GM12872 (cell line): ENCODE measurements at regions not wholly inside any gene's neighbourhood (a gene's known extent, or its start where the extent isn't known, plus 50 kb on each side); places are given as distances from the start of the nearest gene placed in this dataset.

Experiments
- TF ChIP-seq, protein P1 (sequence below): IDR thresholded peaks from 3 replicates; pipeline ENCODE4 v1.5.1; 2011; ENCODE audit warnings: low read depth, mild to moderate bottlenecking, low read length, moderate library complexity; ENCODE audit not compliant: insufficient read depth

DNA sequence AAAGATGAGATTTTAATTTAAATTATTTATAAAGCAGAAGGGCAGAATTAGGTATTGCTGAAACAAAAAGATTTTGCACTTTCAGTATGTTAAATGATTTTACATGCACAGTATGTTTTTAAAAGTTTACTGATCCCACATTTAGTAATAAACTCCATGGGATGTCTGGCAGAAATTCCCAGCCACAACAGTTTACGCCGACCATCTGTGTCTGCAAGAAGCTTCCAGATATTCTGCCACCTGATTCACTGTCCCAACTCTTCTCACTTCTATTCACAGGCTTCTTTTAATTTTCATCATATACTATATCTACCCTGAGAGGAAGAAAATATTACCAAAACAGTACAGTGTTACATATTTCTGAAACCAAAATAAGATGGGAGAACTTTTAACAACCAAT lies 115.8 kb upstream of the IQCM start:
- TF ChIP-seq, protein P1, sequence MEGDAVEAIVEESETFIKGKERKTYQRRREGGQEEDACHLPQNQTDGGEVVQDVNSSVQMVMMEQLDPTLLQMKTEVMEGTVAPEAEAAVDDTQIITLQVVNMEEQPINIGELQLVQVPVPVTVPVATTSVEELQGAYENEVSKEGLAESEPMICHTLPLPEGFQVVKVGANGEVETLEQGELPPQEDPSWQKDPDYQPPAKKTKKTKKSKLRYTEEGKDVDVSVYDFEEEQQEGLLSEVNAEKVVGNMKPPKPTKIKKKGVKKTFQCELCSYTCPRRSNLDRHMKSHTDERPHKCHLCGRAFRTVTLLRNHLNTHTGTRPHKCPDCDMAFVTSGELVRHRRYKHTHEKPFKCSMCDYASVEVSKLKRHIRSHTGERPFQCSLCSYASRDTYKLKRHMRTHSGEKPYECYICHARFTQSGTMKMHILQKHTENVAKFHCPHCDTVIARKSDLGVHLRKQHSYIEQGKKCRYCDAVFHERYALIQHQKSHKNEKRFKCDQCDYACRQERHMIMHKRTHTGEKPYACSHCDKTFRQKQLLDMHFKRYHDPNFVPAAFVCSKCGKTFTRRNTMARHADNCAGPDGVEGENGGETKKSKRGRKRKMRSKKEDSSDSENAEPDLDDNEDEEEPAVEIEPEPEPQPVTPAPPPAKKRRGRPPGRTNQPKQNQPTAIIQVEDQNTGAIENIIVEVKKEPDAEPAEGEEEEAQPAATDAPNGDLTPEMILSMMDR, result no peak

DNA sequence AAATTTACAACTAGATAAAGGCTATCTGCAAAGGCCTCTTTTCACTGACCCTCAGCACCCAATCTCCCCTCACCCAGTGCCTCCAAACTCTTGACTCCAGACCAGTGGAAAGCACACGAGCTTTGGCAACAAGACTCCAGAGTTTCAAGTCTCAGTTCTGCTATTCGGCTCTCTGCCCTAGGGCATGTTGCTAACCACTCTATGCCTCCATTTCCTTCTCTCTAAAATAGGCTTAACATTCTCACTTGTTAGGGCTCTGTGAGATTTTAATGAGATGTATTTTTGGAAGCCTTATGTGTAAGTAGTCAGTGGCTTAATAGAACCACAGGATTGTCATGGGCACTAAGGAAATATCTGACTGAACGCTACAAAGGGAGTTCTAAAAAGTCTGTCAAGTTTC lies 116.5 kb upstream of the IQCM start:
- TF ChIP-seq, protein P1, result no peak

DNA sequence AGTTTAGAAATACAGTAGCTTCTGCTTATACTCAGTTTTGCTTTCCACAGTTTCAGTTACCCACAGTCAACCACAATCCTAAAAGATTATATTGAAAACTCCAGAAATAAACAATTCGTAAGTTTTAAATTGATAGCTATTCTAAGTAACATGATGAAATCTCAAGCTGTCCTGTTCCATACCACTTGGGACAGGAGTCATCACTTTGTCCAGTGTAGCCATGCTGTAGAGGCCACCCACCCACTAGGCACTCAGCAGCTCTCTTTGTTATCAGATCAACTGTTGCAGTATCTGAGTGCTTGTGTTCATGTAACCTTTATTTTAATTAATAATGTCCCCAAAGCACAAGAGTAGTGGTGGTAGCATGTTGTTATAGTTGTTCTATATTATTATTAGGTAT lies 117.5 kb upstream of the IQCM start:
- TF ChIP-seq, protein P1, result no peak

DNA sequence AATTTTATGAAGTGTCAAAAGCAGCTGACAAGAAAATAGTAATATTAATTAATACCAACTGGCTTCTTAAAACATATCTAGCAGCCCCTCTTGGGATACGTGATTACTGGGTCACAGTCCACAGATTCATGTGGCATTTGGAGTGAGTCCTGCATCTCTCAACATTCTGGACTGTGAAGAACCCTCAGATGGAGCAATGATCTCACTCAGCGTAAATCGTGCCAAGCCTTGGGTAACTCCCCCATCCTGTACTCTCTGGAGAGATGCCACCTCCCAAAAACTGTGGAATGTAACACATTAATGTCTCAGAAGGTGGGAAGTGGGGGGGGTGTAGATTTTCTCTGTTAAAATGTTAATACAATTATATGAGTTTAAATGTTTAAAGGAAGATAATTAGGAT lies 118.2 kb upstream of the IQCM start:
- TF ChIP-seq, protein P1, result no peak

DNA sequence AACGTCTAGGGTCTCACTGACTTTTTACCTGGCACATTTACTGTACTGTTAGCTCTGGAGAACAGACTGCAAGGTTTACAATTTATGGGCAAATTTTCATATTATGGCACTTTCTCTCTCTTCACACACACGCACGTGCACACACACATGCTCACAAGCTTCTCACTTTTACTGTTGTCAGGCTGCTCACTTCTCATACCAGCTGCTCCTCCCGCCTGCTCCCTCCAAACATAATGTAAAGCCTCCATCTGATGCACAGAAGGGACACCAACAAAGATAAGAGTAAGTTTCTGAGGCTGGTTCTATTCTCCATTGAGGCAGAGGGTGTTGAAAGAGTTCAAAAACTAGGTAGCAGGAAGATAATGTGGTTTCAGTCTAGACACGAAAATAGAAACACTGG lies 128.9 kb upstream of the DCLK2 start:
- TF ChIP-seq, protein P1, result no peak

DNA sequence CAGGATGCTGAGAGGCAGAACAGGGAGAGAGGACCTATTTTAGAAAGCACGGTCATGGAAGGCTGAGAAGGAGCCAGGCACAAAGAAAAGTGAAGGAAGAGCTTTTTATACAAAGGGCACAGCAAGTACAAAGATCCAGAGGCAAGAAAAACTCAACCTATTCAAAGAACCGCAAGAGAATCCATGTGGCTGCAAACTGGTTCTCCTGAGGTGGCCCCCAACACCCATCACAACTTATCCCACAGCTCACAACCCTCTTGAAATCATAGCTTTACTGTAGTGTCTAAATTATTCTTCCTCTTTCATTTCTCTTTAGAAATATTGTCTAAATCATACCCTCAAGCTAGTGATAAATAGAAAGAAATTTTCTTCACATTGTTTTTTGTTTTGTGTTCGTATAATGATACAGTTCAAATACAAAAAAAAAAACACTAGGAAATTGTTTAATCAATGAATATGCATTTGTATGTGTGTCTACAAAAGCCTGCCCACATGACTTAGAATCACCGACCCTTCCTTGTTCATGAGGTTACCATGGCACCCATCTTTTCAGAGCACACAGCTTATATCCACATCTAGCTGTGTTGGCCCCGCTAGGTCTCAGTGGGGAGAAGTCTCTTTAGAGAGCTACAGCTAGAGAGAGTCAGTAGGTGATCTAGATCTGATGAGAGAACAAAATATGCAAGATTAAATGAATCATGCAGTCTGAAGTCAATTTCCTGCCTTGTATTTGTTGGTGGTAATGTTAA lies 126.9 kb upstream of the DCLK2 start:
- TF ChIP-seq, protein P1, result no peak

DNA sequence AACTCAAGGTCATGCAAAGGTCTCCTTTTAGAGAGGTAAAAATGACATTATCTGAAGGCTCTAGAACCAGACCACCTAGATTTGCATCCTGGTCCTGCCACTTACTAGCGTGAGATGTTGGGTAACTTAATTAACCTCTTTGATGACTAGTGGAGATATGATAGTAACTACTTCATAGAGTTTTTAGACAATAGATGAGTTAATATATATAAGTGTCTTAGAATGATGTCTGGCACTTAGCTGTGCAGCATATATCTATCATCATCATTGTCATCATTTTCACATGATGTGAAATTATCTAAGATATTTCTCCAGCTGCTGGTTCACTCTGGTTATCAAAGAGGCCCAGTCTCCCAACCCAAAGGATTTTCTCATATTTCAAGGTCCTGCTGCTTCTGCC lies 126.1 kb upstream of the DCLK2 start:
- TF ChIP-seq, protein P1, result no peak
